Epithelial cell of prostate (primary cell): ENCODE measurements at regions not wholly inside any gene's neighbourhood (a gene's known extent, or its start where the extent isn't known, plus 50 kb on each side); places are given as distances from the start of the nearest gene placed in this dataset.

Experiments used
- DNase-seq: peaks from one replicate; pipeline ENCODE4 v3.0.0-alpha.2; 2011; ENCODE audit warnings: low read depth, low spot score
- H3K27ac ChIP-seq: fragments of 450-650 bp; 2 replicates; pipeline ENCODE4 v1.5.1; 2017; ENCODE audit warnings: mild to moderate bottlenecking

- no peak for DNase-seq
- no peak overlapping the region for H3K27ac ChIP-seq
Observed at GRCh38 chr20:6467562-6467961, 299.9 kb upstream of the BMP2 start.

- DNase-seq: no peak
- peak overlapping the region; percentile 13 for H3K27ac ChIP-seq
Observed at GRCh38 chr20:6466075-6466810, 301.2 kb upstream of the BMP2 start.

GRCh38 chr20:6450841-6451240 lies 316.6 kb upstream of the BMP2 start:
- DNase-seq: no peak
- no peak overlapping the region for H3K27ac ChIP-seq

GRCh38 chr20:6440443-6440799 lies 317.6 kb upstream of the FERMT1 start:
- DNase-seq: no peak
- H3K27ac ChIP-seq: no peak overlapping the region

- no peak overlapping the region for H3K27ac ChIP-seq
- no peak for DNase-seq
Observed at GRCh38 chr20:6439737-6440442, 317.1 kb upstream of the FERMT1 start.

- DNase-seq: no peak
- no peak overlapping the region for H3K27ac ChIP-seq
Observed at GRCh38 chr20:6434131-6434530, 311.3 kb upstream of the FERMT1 start.

GRCh38 chr20:6430381-6430780 lies 307.6 kb upstream of the FERMT1 start:
- no peak for DNase-seq
- no peak overlapping the region for H3K27ac ChIP-seq

- H3K27ac ChIP-seq: no peak overlapping the region
- DNase-seq: no peak
Observed at GRCh38 chr20:6426287-6426891, 303.6 kb upstream of the FERMT1 start.

- no peak for DNase-seq
Observed at GRCh38 chr20:6421321-6422248, 298.8 kb upstream of the FERMT1 start.

GRCh38 chr20:6420336-6420735 lies 297.5 kb upstream of the FERMT1 start:
- DNase-seq: no peak
- no peak overlapping the region for H3K27ac ChIP-seq

More at GRCh38 chr20:6421321-6422248, 298.8 kb upstream of the FERMT1 start:
- no peak overlapping the region for H3K27ac ChIP-seq

GRCh38 chr20:6418732-6419131 lies 295.9 kb upstream of the FERMT1 start:
- DNase-seq: no peak
- no peak overlapping the region for H3K27ac ChIP-seq

- DNase-seq: no peak
- H3K27ac ChIP-seq: no peak overlapping the region
Observed at GRCh38 chr20:6416371-6416770, 293.5 kb upstream of the FERMT1 start.

- no peak overlapping the region for H3K27ac ChIP-seq
- DNase-seq: no peak
Observed at GRCh38 chr20:6411651-6412050, 288.8 kb upstream of the FERMT1 start.

- H3K27ac ChIP-seq: no peak overlapping the region
- no peak for DNase-seq
Observed at GRCh38 chr20:6410721-6411120, 287.9 kb upstream of the FERMT1 start.

GRCh38 chr20:6407163-6407562 lies 284.3 kb upstream of the FERMT1 start:
- H3K27ac ChIP-seq: no peak overlapping the region
- no peak for DNase-seq

- no peak overlapping the region for H3K27ac ChIP-seq
- DNase-seq: no peak
Observed at GRCh38 chr20:6401893-6402557, 279.2 kb upstream of the FERMT1 start.

GRCh38 chr20:6397115-6397514 lies 274.3 kb upstream of the FERMT1 start:
- no peak for DNase-seq
- no peak overlapping the region for H3K27ac ChIP-seq

- H3K27ac ChIP-seq: no peak overlapping the region
- DNase-seq: no peak
Observed at GRCh38 chr20:6395695-6396094, 272.9 kb upstream of the FERMT1 start.

GRCh38 chr20:6388671-6389197 lies 265.9 kb upstream of the FERMT1 start:
- no peak overlapping the region for H3K27ac ChIP-seq
- DNase-seq: no peak
